ENCODE measurements at regions not wholly inside any gene's neighbourhood (a gene's known extent, or its start where the extent isn't known, plus 50 kb on each side); places are given as distances from the start of the nearest gene placed in this dataset.

- Histone ChIP-seq H3K27me3 (ENCODE audit: control insufficient read depth, insufficient read depth, low read length) (peaks cover 5% of the 10 kb centered on the region), H3K9ac (ENCODE audit: low read depth, low read length) (no peak overlapping the region), H3K9me3 (ENCODE audit: control insufficient read depth, insufficient read depth, low read length) (no peaks in the 10 kb centered on the region), H3K4me1 (ENCODE audit: control insufficient read depth, insufficient read depth, low read length) (peaks cover 3% of the 10 kb centered on the region), H3K4me2 (ENCODE audit: low read depth, low read length) (no peak overlapping the region), H2AK5ac (ENCODE audit: low read depth, low read length) (no peak overlapping the region), H2BK120ac (ENCODE audit: low read depth, low read length) (no peak overlapping the region), H3K14ac (replicated peaks; ENCODE audit: low read depth, low read length) (no peak overlapping the region), H3K27ac (ENCODE audit: insufficient read depth, low read length) (no peak overlapping the region), H3K4ac (ENCODE audit: low read depth, low read length) (no peak overlapping the region), H4K91ac (ENCODE audit: insufficient read depth, low read depth, low read length) (no peak overlapping the region), H4K5ac (ENCODE audit: low read depth, low read length) (no peak overlapping the region), H4K8ac (ENCODE audit: low read depth in 2 of 2, low read length in 2 of 2) (no peak overlapping the region), H3K4me3 (ENCODE audit: insufficient read depth, low read depth, low read length) (no peak overlapping the region), H3K56ac (ENCODE audit: extremely low read depth, insufficient read depth, low read length) (no peak overlapping the region), H3K18ac (ENCODE audit: low read depth, low read length) (no peak overlapping the region), H2BK15ac (ENCODE audit: low read depth, low read length) (no peak overlapping the region), H2BK20ac (ENCODE audit: low read depth, low read length) (no peak overlapping the region), H3K79me1 (ENCODE audit: low read depth in 1 of 2, low read length in 2 of 2) (no peaks in the 10 kb centered on the region), H2AK9ac (replicated peaks; ENCODE audit: low read depth, low read length, poor library complexity) (no peak overlapping the region), H3K9me1 (ENCODE audit: insufficient read depth, low read length) (no peaks in the 10 kb centered on the region), H4K20me1 (ENCODE audit: insufficient read depth, low read length) (no peaks in the 10 kb centered on the region), H2AFZ (replicated peaks; ENCODE audit: low read length, poor library complexity) (peak overlapping the region; percentile 26), H3K36me3 (ENCODE audit: control insufficient read depth, insufficient read depth, low read length) (no peaks in the 10 kb centered on the region), H3K23ac (ENCODE audit: low read depth, low read length) (no peak overlapping the region), H2BK5ac (ENCODE audit: low read depth, low read length, poor library complexity, severe bottlenecking) (no peak overlapping the region)
- POLR2A ChIA-PET (ENCODE audit: unreplicated experiment): no interaction called here
- TF ChIP-seq POLR2A (IDR thresholded peaks at IDR 0.05; ENCODE audit: low read depth, low read length) (no peak), USF2 (IDR thresholded peaks at IDR 0.05; ENCODE audit: low read depth, low read length) (no peak), RFX5 (IDR thresholded peaks at IDR 0.05; ENCODE audit: low read depth, low read length) (no peak), SMC3 (IDR thresholded peaks at IDR 0.05; ENCODE audit: low read depth, low read length) (no peak), MAFK (IDR thresholded peaks at IDR 0.05; ENCODE audit: low read depth, low read length) (no peak), NFE2L2 (IDR thresholded peaks at IDR 0.05; ENCODE audit: low read depth, low read length) (no peak), FOS (IDR thresholded peaks at IDR 0.05; ENCODE audit: low read depth, low read length) (no peak)
- intact Hi-C loops (cut with micrococcal nuclease): no loop called here
- in situ Hi-C loops (cut with MboI; ENCODE audit: low sequenced_read_pairs): no loop called here
- dilution Hi-C loops (cut with HindIII; ENCODE audit: low sequenced_read_pairs, unreplicated experiment): no loop called here
- DNase-seq (no peak), ATAC-seq (ENCODE audit: low read depth) (no peak)
- CTCF ChIA-PET: no interaction called here
- BruUV-seq (replicated peaks): no TSS peak
- no CpG with 5 or more reads among the region's 2 CpGs for WGBS, 2 experiments (ENCODE audit: extremely low coverage in 2 of 2, insufficient read length in 1 of 2)
Observed at GRCh38 chr7:142590830-142591457, 158.3 kb upstream of the PRSS1 start.
